OCI-LY7 (cell line): ENCODE measurements at regions not wholly inside any gene's neighbourhood (a gene's known extent, or its start where the extent isn't known, plus 50 kb on each side); places are given as distances from the start of the nearest gene placed in this dataset.

Experiments
- BruUV-seq: library from RNA; stranded (reverse); fragments of 400-500 nt; replicated peaks from 2 replicates; lab custom pipeline; 2021; lab: Mats Ljungman, UMichigan
- CTCF ChIA-PET: fragments of 300-600 bp; sonication (Branson Sonifier 250); formaldehyde crosslinking; loops from one replicate; lab custom pipeline; 2022; ENCODE audit warnings: antibody characterized with exemption; ENCODE audit not compliant: unreplicated experiment; lab: Charles Lee
- POLR2A ChIA-PET: fragments of 300-600 bp; sonication (Branson Sonifier 250); formaldehyde crosslinking; loops from one replicate; lab custom pipeline; 2022; ENCODE audit warnings: antibody characterized with exemption; lab: Charles Lee
- DNase-seq: peaks from one replicate; pipeline ENCODE4 v3.0.0-alpha.2; 2015; ENCODE audit warnings: low spot score
- H2AFZ ChIP-seq: fragments of 200-600 bp; sonication (generic), shearing (Covaris generic); 2 replicates; pipeline ENCODE4 v1.6.1; 2014; ENCODE audit warnings: mild to moderate bottlenecking, antibody characterized with exemption, low read length, moderate library complexity
- H3K27ac ChIP-seq: fragments of 200-600 bp; sonication (generic); 2 replicates; pipeline ENCODE4 v1.5.1; 2014; ENCODE audit warnings: mixed run types, low read depth, mild to moderate bottlenecking, moderate library complexity, low read length, inconsistent platforms; ENCODE audit not compliant: poor library complexity, severe bottlenecking
- H3K36me3 ChIP-seq: fragments of 200-600 bp; sonication (generic); 2 replicates; pipeline ENCODE4 v1.6.1; 2014; ENCODE audit warnings: mild to moderate bottlenecking, antibody characterized with exemption, low read length, moderate library complexity, mixed read lengths; ENCODE audit not compliant: insufficient read depth
- H3K4me1 ChIP-seq: fragments of 200-600 bp; sonication (generic); 2 replicates; pipeline ENCODE4 v1.5.1; 2014; ENCODE audit warnings: mild to moderate bottlenecking, low read length; ENCODE audit not compliant: insufficient read depth, poor library complexity, severe bottlenecking
- H3K4me2 ChIP-seq: fragments of 200-600 bp; sonication (generic); 2 replicates; pipeline ENCODE4 v1.6.1; 2014; ENCODE audit warnings: mild to moderate bottlenecking, low read length
- H3K4me3 ChIP-seq: fragments of 200-600 bp; sonication (generic); 2 replicates; pipeline ENCODE4 v1.5.1; 2014; ENCODE audit warnings: mild to moderate bottlenecking, low read depth, low read length; ENCODE audit not compliant: poor library complexity, severe bottlenecking
- H3K79me2 ChIP-seq: fragments of 200-600 bp; sonication (generic); 2 replicates; pipeline ENCODE4 v1.6.1; 2016; ENCODE audit warnings: low read depth, mild to moderate bottlenecking, low read length, moderate library complexity, mixed read lengths; ENCODE audit not compliant: insufficient read depth
- H3K9me2 ChIP-seq: fragments of 200-600 bp; sonication (generic); 2 replicates; pipeline ENCODE4 v1.6.1; 2016; ENCODE audit warnings: mild to moderate bottlenecking, low read length, mixed read lengths; ENCODE audit not compliant: insufficient read depth
- H3K9me3 ChIP-seq: fragments of 200-600 bp; sonication (generic); 2 replicates; pipeline ENCODE4 v1.6.1; 2014; ENCODE audit warnings: mild to moderate bottlenecking, mixed run types, low read length, mixed read lengths
- H4K20me1 ChIP-seq: fragments of 200-600 bp; sonication (generic); 2 replicates; pipeline ENCODE4 v1.6.1; 2014; ENCODE audit warnings: mild to moderate bottlenecking, antibody characterized with exemption, low read length, moderate library complexity, mixed read lengths; ENCODE audit not compliant: insufficient read depth
- EZH2phosphoT487 ChIP-seq: fragments of 200-600 bp; sonication (generic); IDR thresholded peaks from 2 replicates; pipeline ENCODE4 v1.6.1; 2018; ENCODE audit warnings: low read depth, borderline replicate concordance, mild to moderate bottlenecking, mixed run types, antibody characterized with exemption, low read length, moderate library complexity, mixed read lengths
- intact Hi-C: fragments of 100-400 bp; cut with micrococcal nuclease; formaldehyde crosslinking; loops from one replicate; pipeline ENCODE4 v1.10.0; 2022; ENCODE audit not compliant: unreplicated experiment
- TF ChIP-seq, protein P1 (sequence below): fragments of 200-600 bp; sonication (generic); conservative IDR thresholded peaks from 2 replicates; pipeline ENCODE4 v1.5.1; 2014; ENCODE audit warnings: mild to moderate bottlenecking, antibody characterized with exemption, low read length, moderate library complexity, mixed read lengths

DNA sequence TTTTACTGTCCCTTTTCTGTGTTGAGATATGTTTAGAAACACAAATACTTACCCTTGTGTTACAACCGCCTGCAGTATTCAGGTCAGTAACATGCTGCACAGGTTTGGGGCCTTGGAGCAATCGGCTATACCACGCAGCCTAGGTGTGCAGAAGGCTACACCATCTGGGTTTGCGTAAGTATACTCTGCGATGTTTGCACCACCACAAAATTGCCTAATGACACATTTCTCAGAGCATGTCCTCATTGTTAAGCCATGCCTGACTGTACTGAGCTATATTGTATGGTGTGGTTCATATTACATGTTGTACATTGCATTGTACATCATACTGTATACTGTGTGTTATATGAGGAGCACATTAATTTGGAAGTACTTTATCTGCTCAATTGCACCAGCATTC lies 247.4 kb downstream of the RHOU start:
- DNase-seq, result no peak
- no peak overlapping the region for H2AFZ ChIP-seq
- no peak overlapping the region for H3K4me3 ChIP-seq
- H3K9me2 ChIP-seq, result no peaks in the 10 kb centered on the region
- H4K20me1 ChIP-seq, result no peaks in the 10 kb centered on the region
- TF ChIP-seq, protein P1, sequence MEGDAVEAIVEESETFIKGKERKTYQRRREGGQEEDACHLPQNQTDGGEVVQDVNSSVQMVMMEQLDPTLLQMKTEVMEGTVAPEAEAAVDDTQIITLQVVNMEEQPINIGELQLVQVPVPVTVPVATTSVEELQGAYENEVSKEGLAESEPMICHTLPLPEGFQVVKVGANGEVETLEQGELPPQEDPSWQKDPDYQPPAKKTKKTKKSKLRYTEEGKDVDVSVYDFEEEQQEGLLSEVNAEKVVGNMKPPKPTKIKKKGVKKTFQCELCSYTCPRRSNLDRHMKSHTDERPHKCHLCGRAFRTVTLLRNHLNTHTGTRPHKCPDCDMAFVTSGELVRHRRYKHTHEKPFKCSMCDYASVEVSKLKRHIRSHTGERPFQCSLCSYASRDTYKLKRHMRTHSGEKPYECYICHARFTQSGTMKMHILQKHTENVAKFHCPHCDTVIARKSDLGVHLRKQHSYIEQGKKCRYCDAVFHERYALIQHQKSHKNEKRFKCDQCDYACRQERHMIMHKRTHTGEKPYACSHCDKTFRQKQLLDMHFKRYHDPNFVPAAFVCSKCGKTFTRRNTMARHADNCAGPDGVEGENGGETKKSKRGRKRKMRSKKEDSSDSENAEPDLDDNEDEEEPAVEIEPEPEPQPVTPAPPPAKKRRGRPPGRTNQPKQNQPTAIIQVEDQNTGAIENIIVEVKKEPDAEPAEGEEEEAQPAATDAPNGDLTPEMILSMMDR, result no peak
- TF ChIP-seq EZH2phosphoT487, result no peak
- H3K27ac ChIP-seq, result no peak overlapping the region
- no peaks in the 10 kb centered on the region for H3K36me3 ChIP-seq
- no TSS peak for BruUV-seq
- CTCF ChIA-PET, result no interaction called here
- POLR2A ChIA-PET, result no interaction called here
- H3K4me2 ChIP-seq, result no peak overlapping the region
- no peaks in the 10 kb centered on the region for H3K4me1 ChIP-seq
- intact Hi-C loops, result no loop called here
- no peaks in the 10 kb centered on the region for H3K79me2 ChIP-seq
- H3K9me3 ChIP-seq, result no peaks in the 10 kb centered on the region

DNA sequence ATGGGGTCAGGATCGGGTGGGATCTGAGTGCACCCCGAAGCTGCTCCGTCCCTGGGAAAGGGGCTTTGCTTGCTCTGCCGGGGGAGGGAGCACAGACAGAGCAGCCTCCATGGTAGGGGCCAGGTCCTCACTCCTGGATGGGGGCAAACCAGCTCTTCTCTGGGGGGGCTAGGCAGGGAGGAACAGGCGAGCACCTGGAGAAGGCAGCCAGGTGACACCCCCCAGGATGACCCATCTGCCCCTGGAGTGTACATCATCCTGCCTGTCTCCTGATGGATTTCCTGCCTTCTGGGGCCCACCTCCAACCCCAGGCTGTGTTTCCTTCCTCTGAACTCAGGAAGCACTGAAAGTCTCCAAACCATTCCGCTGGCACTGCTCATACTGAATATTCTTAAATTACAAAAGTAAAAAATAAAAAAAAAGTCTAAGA lies 248.0 kb downstream of the RHOU start:
- TF ChIP-seq EZH2phosphoT487, result no peak
- TF ChIP-seq, protein P1, result no peak
- BruUV-seq, result no TSS peak
- no peaks in the 10 kb centered on the region for H4K20me1 ChIP-seq
- H3K27ac ChIP-seq, result no peak overlapping the region
- intact Hi-C loops, result no loop called here
- no peaks in the 10 kb centered on the region for H3K9me2 ChIP-seq
- ChIA-PET POLR2A (no interaction called here), CTCF (interaction anchor here (0.7 kb wide), 1 partner anchor 82 kb away, joined by 3 read pairs; no protein-coding TSS in a partner anchor)
- no peaks in the 10 kb centered on the region for H3K9me3 ChIP-seq
- H3K79me2 ChIP-seq, result no peaks in the 10 kb centered on the region
- H3K36me3 ChIP-seq, result no peaks in the 10 kb centered on the region
- H3K4me1 ChIP-seq, result no peaks in the 10 kb centered on the region
- no peak overlapping the region for H3K4me3 ChIP-seq
- DNase-seq, result no peak
- H3K4me2 ChIP-seq, result no peak overlapping the region
- no peak overlapping the region for H2AFZ ChIP-seq

- H3K4me3 ChIP-seq, result no peak overlapping the region
- no peak overlapping the region for H2AFZ ChIP-seq
Observed at GRCh38 chr1:228983661-228984060, 248.4 kb downstream of the RHOU start.

More at GRCh38 chr1:228983661-228984060, 248.4 kb downstream of the RHOU start:
- Histone ChIP-seq H3K36me3 (no peaks in the 10 kb centered on the region), H4K20me1 (no peaks in the 10 kb centered on the region), H3K9me2 (no peaks in the 10 kb centered on the region), H3K4me1 (no peaks in the 10 kb centered on the region), H3K79me2 (no peaks in the 10 kb centered on the region), H3K4me2 (no peak overlapping the region), H3K9me3 (no peaks in the 10 kb centered on the region), H3K27ac (no peak overlapping the region)
- BruUV-seq, result no TSS peak
- ChIA-PET CTCF (interaction anchor here (0.7 kb wide), 1 partner anchor 82 kb away, joined by 3 read pairs; no protein-coding TSS in a partner anchor), POLR2A (interaction anchor here (0.5 kb wide), 1 partner anchor 135 kb away, joined by 3 read pairs; no protein-coding TSS in a partner anchor)
- DNase-seq, result no peak
- TF ChIP-seq, protein P1, result no peak
- no peak for TF ChIP-seq EZH2phosphoT487
- intact Hi-C loops, result no loop called here
